H9 (cell line): ENCODE measurements at regions not wholly inside any gene's neighbourhood (a gene's known extent, or its start where the extent isn't known, plus 50 kb on each side); places are given as distances from the start of the nearest gene placed in this dataset.

Experiments
- DNase-seq: peaks from one replicate; pipeline ENCODE4 v3.0.0-alpha.2; 2017
- H2AFZ ChIP-seq: one replicate; pipeline ENCODE4 v1.6.1; 2013; ENCODE audit warnings: mild to moderate bottlenecking, low read length, control low read depth, moderate library complexity
- H2AK5ac ChIP-seq: 2 replicates; pipeline ENCODE4 v1.6.1; 2013; ENCODE audit warnings: low read length, control low read depth, mixed read lengths; ENCODE audit not compliant: insufficient read length
- H2BK120ac ChIP-seq: one replicate; pipeline ENCODE4 v1.6.1; 2013; ENCODE audit warnings: low read depth, mild to moderate bottlenecking, low read length, control low read depth, inconsistent platforms; ENCODE audit not compliant: poor library complexity, severe bottlenecking
- H2BK12ac ChIP-seq: 2 replicates; pipeline ENCODE4 v1.6.1; 2013; ENCODE audit warnings: low read length, control low read depth, mixed read lengths, low read depth; ENCODE audit not compliant: insufficient read length
- H2BK15ac ChIP-seq: 2 replicates; pipeline ENCODE4 v1.6.1; 2013; ENCODE audit warnings: low read depth, low read length, control low read depth
- H2BK20ac ChIP-seq: one replicate; pipeline ENCODE4 v1.6.1; 2013; ENCODE audit warnings: low read depth, mild to moderate bottlenecking, low read length, control low read depth, inconsistent platforms; ENCODE audit not compliant: poor library complexity, severe bottlenecking
- H2BK5ac ChIP-seq: 2 replicates; pipeline ENCODE4 v1.6.1; 2013; ENCODE audit warnings: low read length, control low read depth, mixed read lengths; ENCODE audit not compliant: insufficient read length
- H3K14ac ChIP-seq: 2 replicates; pipeline ENCODE4 v1.6.1; 2013; ENCODE audit warnings: low read length, control low read depth; ENCODE audit not compliant: insufficient read depth
- H3K18ac ChIP-seq: 2 replicates; pipeline ENCODE4 v1.6.1; 2013; ENCODE audit warnings: low read depth, mild to moderate bottlenecking, mixed read lengths, low read length, control low read depth; ENCODE audit not compliant: insufficient read length
- H3K23ac ChIP-seq: 2 replicates; pipeline ENCODE4 v1.6.1; 2013; ENCODE audit warnings: low read length, control low read depth, mixed read lengths, low read depth; ENCODE audit not compliant: insufficient read length
- H3K23me2 ChIP-seq: 2 replicates; pipeline ENCODE4 v1.6.1; 2013; ENCODE audit warnings: low read depth, mild to moderate bottlenecking, mixed read lengths, low read length, control low read depth; ENCODE audit not compliant: insufficient read length, poor library complexity, severe bottlenecking
- H3K27ac ChIP-seq: 2 replicates; pipeline ENCODE4 v1.5.1; 2013; ENCODE audit warnings: low read length, control low read depth, mixed read lengths, low read depth; ENCODE audit not compliant: insufficient read length
- H3K27me3 ChIP-seq: 2 replicates; pipeline ENCODE4 v1.6.1; 2013; ENCODE audit warnings: low read length, control low read depth, inconsistent platforms; ENCODE audit not compliant: insufficient read depth
- H3K4ac ChIP-seq: 2 replicates; pipeline ENCODE4 v1.6.1; 2013; ENCODE audit warnings: low read depth, mild to moderate bottlenecking, control low read depth, inconsistent platforms, low read length, moderate library complexity
- H3K4me1 ChIP-seq: 2 replicates; pipeline ENCODE4 v1.6.1; 2013; ENCODE audit warnings: low read length, control low read depth, inconsistent platforms; ENCODE audit not compliant: insufficient read depth
- H3K4me2 ChIP-seq: 2 replicates; pipeline ENCODE4 v1.6.1; 2013; ENCODE audit warnings: low read length, control low read depth, mixed read lengths; ENCODE audit not compliant: insufficient read length, insufficient read depth
- H3K56ac ChIP-seq: 2 replicates; pipeline ENCODE4 v1.6.1; 2013; ENCODE audit warnings: low read depth, mild to moderate bottlenecking, mixed read lengths, low read length, control low read depth; ENCODE audit not compliant: insufficient read length
- H3K79me1 ChIP-seq: 2 replicates; pipeline ENCODE4 v1.6.1; 2013; ENCODE audit warnings: low read depth, mild to moderate bottlenecking, moderate library complexity, low read length, control low read depth, inconsistent platforms; ENCODE audit not compliant: insufficient read depth, poor library complexity, severe bottlenecking
- H3K79me2 ChIP-seq: 2 replicates; pipeline ENCODE4 v1.6.1; 2013; ENCODE audit warnings: low read length, control low read depth, inconsistent platforms; ENCODE audit not compliant: insufficient read depth
- H3K9ac ChIP-seq: 2 replicates; pipeline ENCODE4 v1.6.1; 2013; ENCODE audit warnings: low read length, control low read depth, mixed read lengths; ENCODE audit not compliant: insufficient read length; ENCODE audit errors: extremely low read depth
- H3K9me3 ChIP-seq: one replicate; pipeline ENCODE4 v1.6.1; 2013; ENCODE audit warnings: low read depth, low read length, inconsistent platforms; ENCODE audit not compliant: control insufficient read depth
- H3T11ph ChIP-seq: one replicate; pipeline ENCODE4 v1.6.1; 2013; ENCODE audit warnings: mild to moderate bottlenecking, low read length, control low read depth, inconsistent platforms
- H4K20me1 ChIP-seq: one replicate; pipeline ENCODE4 v1.6.1; 2013; ENCODE audit not compliant: control insufficient read depth, insufficient read length, insufficient read depth
- H4K5ac ChIP-seq: 2 replicates; pipeline ENCODE4 v1.6.1; 2013; ENCODE audit warnings: low read depth, mild to moderate bottlenecking, mixed read lengths, low read length, control low read depth; ENCODE audit not compliant: insufficient read length
- H4K8ac ChIP-seq: replicated peaks from 2 replicates; pipeline ENCODE4 v1.6.1; 2013; ENCODE audit warnings: low read length, control low read depth, mixed read lengths, low read depth; ENCODE audit not compliant: insufficient read length
- H4K91ac ChIP-seq: 2 replicates; pipeline ENCODE4 v1.6.1; 2013; ENCODE audit warnings: low read depth, mild to moderate bottlenecking, moderate library complexity, mixed read lengths, low read length, control low read depth; ENCODE audit not compliant: insufficient read length
- H3K27ac Mint-ChIP-seq, 3 experiments: 2 replicates in 2 of 3; 3 replicates in 1 of 3; pipeline ENCODE4 v1.8.0; 2020 to 2021; ENCODE audit warnings: mixed read lengths in 3 of 3, mild to moderate bottlenecking in 1 of 3, moderate library complexity in 1 of 3
- H3K27me3 Mint-ChIP-seq: 2 replicates; pipeline ENCODE4 v1.8.0; 2021; ENCODE audit warnings: low read depth, mild to moderate bottlenecking, moderate library complexity, mixed read lengths
- H3K36me3 Mint-ChIP-seq, 3 experiments: 2 replicates in 2 of 3; 3 replicates in 1 of 3; pipeline ENCODE4 v1.8.0; 2020 to 2021; ENCODE audit warnings: low read depth in 3 of 3, mixed read lengths in 3 of 3; ENCODE audit not compliant: insufficient read depth in 1 of 3
- H3K4me1 Mint-ChIP-seq, 2 experiments: 2 replicates each; pipeline ENCODE4 v1.8.0; 2020; ENCODE audit warnings: mixed read lengths in 2 of 2
- H3K4me3 Mint-ChIP-seq, 2 experiments: 2 replicates in 1 of 2; 3 replicates in 1 of 2; pipeline ENCODE4 v1.8.0; 2020 to 2021; ENCODE audit warnings: mild to moderate bottlenecking in 2 of 2, mixed read lengths in 2 of 2, moderate library complexity in 1 of 2
- H3K9me3 Mint-ChIP-seq, 2 experiments: 2 replicates in 1 of 2; 3 replicates in 1 of 2; pipeline ENCODE4 v1.8.0; 2020; ENCODE audit warnings: mild to moderate bottlenecking in 2 of 2, mixed read lengths in 2 of 2, moderate library complexity in 1 of 2
- WGBS: extraction: QIAGEN DNeasy Blood & Tissue Kit; methylation state at CpG from one replicate; pipeline ENCODE4 v1.1.7; 2013; ENCODE audit warnings: missing lambda C conversion rate, low lambda C conversion rate, mixed read lengths; ENCODE audit not compliant: insufficient read length; ENCODE audit errors: extremely low coverage; 5-methylcytosine and 5-hydroxymethylcytosine counted together
- TF ChIP-seq, protein P1 (sequence below): fragments of 200-600 bp; sonication (generic); conservative IDR thresholded peaks from 3 replicates; pipeline ENCODE4 v1.8.0; 2021; ENCODE audit warnings: antibody characterized with exemption, mild to moderate bottlenecking

DNA sequence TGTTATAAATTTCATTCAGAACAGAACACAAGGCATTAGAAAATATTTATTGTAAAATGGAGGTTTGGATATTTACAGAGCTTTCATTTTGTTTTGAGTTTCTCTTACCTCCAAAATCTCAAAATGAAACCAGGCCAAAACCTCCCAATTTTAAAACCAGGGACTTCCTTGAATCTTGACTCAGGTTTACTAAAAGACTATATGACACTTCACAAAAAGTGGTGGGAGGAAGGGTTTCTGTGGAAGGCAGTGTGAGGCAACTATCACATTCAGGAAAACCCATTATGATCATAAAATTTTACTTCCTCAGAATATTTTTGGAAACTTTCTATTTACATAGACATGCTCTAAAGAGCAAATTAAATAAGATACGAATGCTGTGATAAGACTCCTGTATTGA, 205.8 kb upstream of the EOMES start:
- H3K27ac ChIP-seq, result no peak overlapping the region
- H3K14ac ChIP-seq, result no peak overlapping the region
- WGBS, result no CpG with 5 or more reads among the region's 1 CpG
- H2BK20ac ChIP-seq, result no peak overlapping the region
- H3K23ac ChIP-seq, result no peak overlapping the region
- no peaks in the 10 kb centered on the region for H3K23me2 ChIP-seq
- DNase-seq, result no peak
- no peak overlapping the region for H3K9ac ChIP-seq
- no peaks in the 10 kb centered on the region for H3K27me3 Mint-ChIP-seq
- TF ChIP-seq, protein P1, sequence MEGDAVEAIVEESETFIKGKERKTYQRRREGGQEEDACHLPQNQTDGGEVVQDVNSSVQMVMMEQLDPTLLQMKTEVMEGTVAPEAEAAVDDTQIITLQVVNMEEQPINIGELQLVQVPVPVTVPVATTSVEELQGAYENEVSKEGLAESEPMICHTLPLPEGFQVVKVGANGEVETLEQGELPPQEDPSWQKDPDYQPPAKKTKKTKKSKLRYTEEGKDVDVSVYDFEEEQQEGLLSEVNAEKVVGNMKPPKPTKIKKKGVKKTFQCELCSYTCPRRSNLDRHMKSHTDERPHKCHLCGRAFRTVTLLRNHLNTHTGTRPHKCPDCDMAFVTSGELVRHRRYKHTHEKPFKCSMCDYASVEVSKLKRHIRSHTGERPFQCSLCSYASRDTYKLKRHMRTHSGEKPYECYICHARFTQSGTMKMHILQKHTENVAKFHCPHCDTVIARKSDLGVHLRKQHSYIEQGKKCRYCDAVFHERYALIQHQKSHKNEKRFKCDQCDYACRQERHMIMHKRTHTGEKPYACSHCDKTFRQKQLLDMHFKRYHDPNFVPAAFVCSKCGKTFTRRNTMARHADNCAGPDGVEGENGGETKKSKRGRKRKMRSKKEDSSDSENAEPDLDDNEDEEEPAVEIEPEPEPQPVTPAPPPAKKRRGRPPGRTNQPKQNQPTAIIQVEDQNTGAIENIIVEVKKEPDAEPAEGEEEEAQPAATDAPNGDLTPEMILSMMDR, result no peak
- H3K4me2 ChIP-seq, result no peak overlapping the region
- H3K4me1 Mint-ChIP-seq, result peaks cover 0 to 5% of the 10 kb centered on the region in 2 experiments; a peak in 2 of 4 replicates
- no peak overlapping the region for H2BK5ac ChIP-seq
- H3K36me3 Mint-ChIP-seq, result peaks cover 0 to 3% (median 0%) of the 10 kb centered on the region in 3 experiments; a peak in 2 of 7 replicates
- H3K4ac ChIP-seq, result no peak overlapping the region
- H2AK5ac ChIP-seq, result no peak overlapping the region
- H3K9me3 Mint-ChIP-seq, result no peaks in the 10 kb centered on the region
- no peaks in the 10 kb centered on the region for H3K79me1 ChIP-seq
- no peak overlapping the region for H3K4me3 Mint-ChIP-seq
- no peak overlapping the region for H3T11ph ChIP-seq
- no peak overlapping the region for H4K5ac ChIP-seq
- H2AFZ ChIP-seq, result no peak overlapping the region
- H3K4me1 ChIP-seq, result no peaks in the 10 kb centered on the region
- H3K9me3 ChIP-seq, result no peaks in the 10 kb centered on the region
- no peak overlapping the region for H3K27ac Mint-ChIP-seq
- no peak overlapping the region for H4K8ac ChIP-seq
- no peak overlapping the region for H2BK12ac ChIP-seq
- H3K79me2 ChIP-seq, result no peaks in the 10 kb centered on the region
- H2BK15ac ChIP-seq, result no peak overlapping the region
- H3K56ac ChIP-seq, result no peak overlapping the region
- no peak overlapping the region for H4K91ac ChIP-seq
- H4K20me1 ChIP-seq, result no peaks in the 10 kb centered on the region
- H3K27me3 ChIP-seq, result no peaks in the 10 kb centered on the region
- H2BK120ac ChIP-seq, result no peak overlapping the region
- H3K18ac ChIP-seq, result no peak overlapping the region
